ENCODE measurements at regions not wholly inside any gene's neighbourhood (a gene's known extent, or its start where the extent isn't known, plus 50 kb on each side); places are given as distances from the start of the nearest gene placed in this dataset.
A peak's percentile ranks its signal among the peaks of the same experiment; 100 is the strongest.

- no peak for DNase-seq (ENCODE audit: low spot score)
Measured at GRCh38 chr5:159422910-159423309, 92.6 kb upstream of the IL12B start.

- no peak for DNase-seq (ENCODE audit: low spot score)
Measured at GRCh38 chr5:159424123-159424522, 93.8 kb upstream of the IL12B start.

DNA sequence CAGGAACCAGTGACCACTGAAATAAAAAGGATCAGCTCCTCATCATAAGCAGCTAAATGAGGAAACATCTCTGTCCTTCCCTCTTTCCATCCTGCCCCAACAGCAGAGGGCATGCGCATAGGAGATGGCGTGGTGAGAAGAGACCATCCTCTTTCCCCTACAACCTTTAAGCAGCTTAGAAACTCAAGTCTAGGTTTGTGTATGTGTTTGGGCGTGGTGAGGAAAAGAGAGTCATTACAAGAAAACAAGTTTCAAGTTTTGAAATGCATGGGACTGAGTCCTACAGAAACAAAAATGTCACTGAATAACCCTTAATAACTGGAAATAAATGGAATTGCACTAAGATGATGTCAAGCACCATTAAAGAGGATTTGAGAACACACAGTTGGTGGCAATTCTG is 96.4 kb upstream of the IL12B start:
- no peak for DNase-seq (ENCODE audit: low spot score)

DNA sequence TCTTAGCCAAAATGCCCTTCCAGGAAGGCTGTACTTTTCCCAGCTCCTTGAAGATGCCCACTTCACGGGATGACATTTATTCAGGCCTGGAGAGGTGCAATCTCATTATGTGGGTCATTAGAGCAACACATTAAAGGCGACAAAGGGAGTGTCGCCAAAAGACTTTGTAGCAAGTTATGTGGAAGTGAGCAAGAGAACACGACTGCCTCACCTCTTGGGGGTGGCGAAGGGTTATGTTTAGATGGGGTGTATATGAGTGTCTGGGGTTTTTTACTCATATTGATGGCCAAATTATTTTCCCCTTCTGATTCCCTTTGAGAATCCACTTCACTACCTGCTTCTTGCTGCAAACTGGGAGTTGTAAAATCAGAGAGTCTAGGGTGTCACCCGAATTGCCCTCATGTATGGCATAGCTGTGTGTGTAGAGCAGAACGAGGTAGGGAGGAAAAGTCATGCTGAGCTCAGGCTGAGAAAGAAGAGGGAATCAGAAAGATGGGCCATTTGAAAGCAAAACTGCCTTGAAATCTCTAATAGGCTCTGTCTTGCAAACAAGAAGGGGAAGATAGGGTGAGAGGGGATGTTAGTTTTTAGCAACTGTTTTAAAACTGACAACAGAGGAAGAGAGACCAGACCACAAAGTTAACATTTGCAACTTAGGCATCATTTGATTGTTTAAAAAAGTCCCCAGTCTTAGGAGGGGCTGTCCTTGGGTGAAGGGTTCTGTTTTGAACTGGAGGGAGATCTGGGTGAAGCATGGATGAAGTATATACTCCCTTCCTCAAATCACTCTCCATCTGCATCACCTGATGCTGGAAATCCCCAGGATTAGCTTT is 97.1 kb upstream of the IL12B start:
- no peak for DNase-seq (ENCODE audit: low spot score)

DNA sequence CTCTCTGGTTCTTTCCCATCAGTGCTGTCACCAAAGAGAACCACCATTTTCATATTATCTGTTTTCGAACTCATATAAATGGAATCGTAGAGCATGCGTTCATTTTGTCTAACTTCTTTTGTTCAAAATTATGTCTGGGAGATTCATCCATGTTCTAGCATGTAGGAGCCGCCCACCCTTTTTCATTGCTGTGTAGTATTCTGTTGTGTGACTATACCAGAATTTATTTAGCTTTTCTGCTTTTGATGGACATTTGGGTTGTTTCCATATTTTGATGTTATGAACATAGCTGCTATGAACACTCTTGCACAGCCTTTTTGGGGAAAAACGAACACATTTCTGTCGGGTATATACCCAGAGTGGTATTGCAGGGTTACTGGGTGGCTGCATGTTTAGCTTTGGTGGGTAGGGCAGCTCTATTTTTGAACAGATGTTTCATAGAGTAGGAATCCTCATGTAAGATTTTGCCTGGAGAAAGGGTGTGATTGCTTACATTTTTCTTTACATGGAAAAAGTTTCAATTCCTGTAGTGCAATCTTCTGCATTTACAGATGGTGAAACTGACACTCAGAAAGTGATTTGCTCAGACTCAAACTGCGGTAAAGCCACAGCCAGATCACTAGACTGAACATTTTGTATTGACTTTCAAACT is 100.2 kb upstream of the IL12B start:
- no peak for DNase-seq (ENCODE audit: low spot score)

DNA sequence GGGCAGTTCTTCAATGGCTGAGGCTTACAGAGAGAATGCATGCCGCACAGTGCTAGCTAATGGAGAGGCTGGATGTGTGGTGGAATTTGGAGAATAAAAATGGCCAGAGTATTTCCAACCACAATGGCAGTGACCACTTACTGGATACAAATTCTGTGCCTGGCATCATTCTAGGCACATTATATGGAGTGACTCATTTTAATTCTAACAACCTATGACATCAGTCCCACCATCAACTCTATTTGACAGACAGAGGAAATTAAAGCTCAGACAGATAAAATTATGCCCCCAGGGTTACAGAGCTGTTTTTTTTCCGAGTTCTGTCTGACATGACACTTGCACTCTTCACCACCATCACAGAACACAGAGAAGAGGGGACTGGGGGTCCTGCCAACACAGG is 105.6 kb upstream of the IL12B start:
- no peak for DNase-seq (ENCODE audit: low spot score)

DNA sequence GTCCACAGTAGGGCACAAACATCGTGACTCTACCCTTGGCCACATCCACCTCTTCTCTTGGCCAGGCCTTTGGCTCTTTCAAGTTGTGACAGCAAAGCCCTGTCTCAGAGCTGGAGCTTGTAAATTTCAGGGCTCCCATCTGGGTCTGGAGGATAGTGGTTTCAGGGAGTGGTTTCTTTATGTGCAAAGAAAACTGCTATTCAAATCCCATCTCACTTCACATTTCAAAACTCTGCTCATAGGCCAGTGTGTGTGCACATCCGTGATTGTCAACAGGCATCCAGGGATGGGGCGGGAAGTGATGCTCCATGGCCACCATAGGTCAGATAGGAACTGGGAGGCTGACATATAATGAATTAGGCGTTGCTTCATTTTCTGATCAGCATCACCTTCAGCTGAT is 107.8 kb upstream of the IL12B start:
- DNase-seq (ENCODE audit: low spot score) = no peak

DNA sequence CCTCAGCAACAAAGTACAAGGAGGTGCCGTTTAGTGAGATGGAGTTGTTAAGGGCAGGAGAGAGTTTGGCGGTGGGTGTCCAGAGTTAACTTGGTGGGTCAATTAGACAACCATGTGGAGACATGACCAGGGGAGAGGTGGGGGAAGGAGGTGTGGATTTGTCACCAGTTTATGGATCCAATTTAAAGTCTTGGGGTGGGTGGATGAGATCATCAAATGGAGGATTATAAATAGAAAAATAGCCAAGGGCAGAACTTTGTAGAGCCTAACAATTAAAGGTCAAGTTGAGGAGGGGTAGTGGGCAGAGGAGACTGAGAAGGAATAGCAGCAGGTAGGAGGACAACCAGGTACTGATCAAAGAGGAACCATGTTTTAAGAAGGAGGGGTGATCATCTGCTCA is 108.7 kb upstream of the IL12B start:
- DNase-seq (ENCODE audit: low spot score) = no peak

GRCh38 chr5:159440235-159440634 is 109.9 kb upstream of the IL12B start:
- DNase-seq (ENCODE audit: low spot score) = no peak

- DNase-seq (ENCODE audit: low spot score) = no peak
Measured at GRCh38 chr5:159440968-159441367, 110.7 kb upstream of the IL12B start.

DNA sequence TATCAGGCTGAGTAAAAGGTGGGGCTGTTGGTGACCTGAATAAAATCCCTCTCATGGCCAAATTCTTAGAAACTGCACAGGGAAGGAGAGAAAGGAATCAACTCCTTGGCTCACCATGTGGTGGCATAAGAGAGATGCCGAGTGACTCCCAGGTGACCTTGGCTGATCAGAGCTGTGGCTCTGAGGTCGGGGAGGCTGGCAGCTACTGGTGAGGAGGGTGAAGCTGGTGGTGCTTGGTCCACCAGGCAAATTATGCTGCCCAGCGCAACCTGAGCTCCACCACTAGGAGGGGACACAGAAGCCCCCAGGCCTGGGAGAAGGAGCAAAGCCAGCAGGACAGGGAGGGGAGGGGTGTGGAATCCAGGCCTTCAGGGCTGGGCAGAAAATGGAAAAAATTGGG is 111.2 kb upstream of the IL12B start:
- no peak for DNase-seq (ENCODE audit: low spot score)

GRCh38 chr5:159442206-159442850 is 112.0 kb upstream of the IL12B start:
- DNase-seq (ENCODE audit: low spot score) = no peak

DNA sequence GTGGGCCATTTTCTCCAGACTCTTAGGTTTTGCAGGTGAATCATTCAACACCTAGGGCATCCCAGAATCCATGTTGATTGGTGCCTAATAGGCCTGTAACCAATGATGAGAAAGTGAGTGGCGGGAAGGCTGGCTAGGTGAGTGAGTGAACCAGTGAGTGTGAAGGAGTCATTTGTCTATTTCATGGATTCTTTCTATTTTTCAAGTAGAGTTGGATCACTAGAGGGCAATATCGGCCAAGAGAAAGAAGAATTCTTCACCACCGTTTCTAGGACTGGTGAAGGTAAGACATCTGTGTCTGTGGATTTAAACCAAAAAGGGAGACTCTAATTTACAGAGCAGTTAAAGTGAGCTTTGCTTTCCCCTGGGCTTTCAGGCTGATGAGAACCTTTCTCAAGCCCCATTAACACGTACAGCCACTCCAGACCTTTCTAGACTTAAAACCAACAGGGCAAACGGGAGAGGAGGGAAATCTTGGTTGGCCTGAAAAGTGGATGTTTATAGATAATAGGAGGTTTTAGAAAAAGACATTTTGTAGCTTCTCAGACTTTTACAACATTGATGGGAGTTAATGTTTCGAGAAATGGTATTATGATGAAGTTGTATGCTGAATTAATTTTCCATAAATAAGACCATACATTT is 114.3 kb upstream of the IL12B start:
- DNase-seq (ENCODE audit: low spot score) = no peak

- DNase-seq (ENCODE audit: low spot score) = no peak
Measured at GRCh38 chr5:159447116-159447515, 116.8 kb upstream of the IL12B start.

- DNase-seq (ENCODE audit: low spot score) = no peak
Measured at GRCh38 chr5:159448841-159449407, 118.6 kb upstream of the IL12B start.

- DNase-seq (ENCODE audit: low spot score) = no peak
Measured at GRCh38 chr5:159449925-159450324, 119.6 kb upstream of the IL12B start.

DNA sequence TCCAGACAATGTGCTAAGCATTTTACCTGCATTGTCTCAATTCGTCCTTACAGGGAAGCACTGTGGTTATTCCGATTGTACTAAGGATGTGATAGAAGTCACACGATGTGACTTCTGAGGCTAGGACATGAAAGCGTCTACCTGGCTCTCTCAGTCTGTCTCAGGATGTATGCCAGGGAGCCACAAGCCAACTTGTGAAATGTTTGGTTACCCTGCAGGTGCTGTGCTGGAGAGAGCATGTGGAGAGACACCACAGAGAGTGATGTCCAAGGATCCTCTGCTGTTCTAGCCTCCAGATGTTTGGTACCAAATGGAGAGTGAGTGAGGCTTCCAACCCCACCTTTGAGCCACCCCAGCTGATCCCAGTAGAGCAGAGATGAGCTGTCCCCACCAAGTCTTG is 120.1 kb upstream of the IL12B start:
- no peak for DNase-seq (ENCODE audit: low spot score)

- peak; percentile 55 for DNase-seq (ENCODE audit: low spot score)
Measured at GRCh38 chr5:159451197-159452052, 121.1 kb upstream of the IL12B start.

GRCh38 chr5:159452480-159453167 is 122.3 kb upstream of the IL12B start:
- DNase-seq (ENCODE audit: low spot score) = no peak

DNA sequence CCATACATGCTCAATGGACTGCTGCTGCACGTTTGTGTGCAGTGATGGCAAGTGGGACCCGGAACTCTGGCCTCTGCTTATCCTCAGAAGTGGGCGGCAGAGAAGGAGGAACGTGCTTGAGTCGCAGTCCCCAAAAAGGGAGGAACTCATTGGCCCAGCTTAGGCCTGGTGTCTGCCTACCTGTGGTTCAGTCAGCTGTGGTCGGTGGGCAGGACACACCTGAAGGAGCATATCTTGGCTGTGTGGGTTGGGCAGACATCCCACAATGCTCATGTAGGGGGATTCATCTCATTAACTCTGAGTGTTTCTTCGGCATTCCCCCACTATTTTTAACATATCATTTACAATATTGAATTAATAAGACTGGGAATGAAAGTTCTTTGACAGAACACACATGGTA is 122.9 kb upstream of the IL12B start:
- DNase-seq (ENCODE audit: low spot score) = no peak

DNA sequence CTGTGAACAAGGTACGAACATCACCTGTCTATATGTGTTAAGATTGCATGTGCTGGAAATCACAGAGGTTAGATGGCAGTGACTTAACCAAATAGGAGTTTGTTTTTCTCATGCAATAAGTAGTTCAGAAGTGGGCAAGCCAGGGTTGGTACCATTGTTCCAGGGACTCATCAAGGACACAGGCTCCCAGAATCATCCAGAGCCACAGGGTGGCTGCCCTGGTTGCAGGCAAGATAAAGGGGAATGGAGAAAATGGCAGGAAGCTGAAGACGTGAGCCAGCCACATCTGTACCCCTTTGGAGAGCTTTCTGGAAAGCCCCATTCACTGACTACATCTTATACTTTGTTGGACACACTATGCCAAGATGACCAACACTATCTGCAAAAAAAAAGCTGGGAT is 126.0 kb upstream of the IL12B start:
- DNase-seq (ENCODE audit: low spot score) = no peak

Measured in ureter (tissue), 1 donor.